Stomach (tissue), 4 donors: ENCODE measurements at regions not wholly inside any gene's neighbourhood (a gene's known extent, or its start where the extent isn't known, plus 50 kb on each side); places are given as distances from the start of the nearest gene placed in this dataset.
"Not testable (repeated sequence)": the region's sequence is repeated elsewhere in the genome, so short reads cannot be mapped to it uniquely, and the experiment has no call there.

ENCODE experiments used
- POLR2A ChIP-seq, 4 donors: fragments of 450-650 bp; IDR thresholded peaks; one replicate each; pipeline ENCODE4 v1.6.1; 2016; ENCODE audit warnings: antibody characterized with exemption in 4 of 4, control low read depth in 2 of 4, mild to moderate bottlenecking in 1 of 4, moderate library complexity in 1 of 4
- POLR2AphosphoS5 ChIP-seq, 3 donors: sonication (generic); formaldehyde crosslinking; IDR thresholded peaks; one replicate each; pipeline ENCODE4 v1.6.1; 2016; ENCODE audit warnings: antibody characterized with exemption in 3 of 3
- TF ChIP-seq, protein P1 (sequence below), 7 experiments: fragments of 450-650 bp in 4 of 7; fragments of 200-600 bp in 3 of 7; sonication (generic) in 3 of 7; IDR thresholded peaks; one replicate each; pipeline ENCODE4 v1.5.1; 2016 to 2019; ENCODE audit warnings: antibody characterized with exemption in 7 of 7, control low read depth in 2 of 7, mild to moderate bottlenecking in 1 of 7

DNA sequence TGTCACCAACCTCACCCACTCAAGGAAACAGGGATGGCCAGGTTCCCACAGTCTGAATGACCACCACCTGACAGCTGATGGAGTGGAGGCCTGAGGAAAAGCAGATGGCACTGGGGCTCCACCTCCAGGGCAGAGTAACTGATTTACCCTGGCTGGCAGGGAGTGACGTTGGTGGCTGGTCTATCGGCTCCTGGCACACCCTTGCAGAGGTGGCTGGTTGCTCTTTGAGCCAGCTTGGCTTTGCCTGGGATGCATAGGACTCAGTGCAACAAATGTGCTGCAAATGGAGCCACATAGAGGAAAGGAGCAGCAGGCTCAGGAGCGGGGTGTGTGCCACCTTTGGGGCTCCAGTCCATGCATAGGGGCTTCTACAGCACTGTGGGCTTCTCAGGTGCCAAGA, 574.8 kb downstream of the CWH43 start:
- TF ChIP-seq, protein P1, sequence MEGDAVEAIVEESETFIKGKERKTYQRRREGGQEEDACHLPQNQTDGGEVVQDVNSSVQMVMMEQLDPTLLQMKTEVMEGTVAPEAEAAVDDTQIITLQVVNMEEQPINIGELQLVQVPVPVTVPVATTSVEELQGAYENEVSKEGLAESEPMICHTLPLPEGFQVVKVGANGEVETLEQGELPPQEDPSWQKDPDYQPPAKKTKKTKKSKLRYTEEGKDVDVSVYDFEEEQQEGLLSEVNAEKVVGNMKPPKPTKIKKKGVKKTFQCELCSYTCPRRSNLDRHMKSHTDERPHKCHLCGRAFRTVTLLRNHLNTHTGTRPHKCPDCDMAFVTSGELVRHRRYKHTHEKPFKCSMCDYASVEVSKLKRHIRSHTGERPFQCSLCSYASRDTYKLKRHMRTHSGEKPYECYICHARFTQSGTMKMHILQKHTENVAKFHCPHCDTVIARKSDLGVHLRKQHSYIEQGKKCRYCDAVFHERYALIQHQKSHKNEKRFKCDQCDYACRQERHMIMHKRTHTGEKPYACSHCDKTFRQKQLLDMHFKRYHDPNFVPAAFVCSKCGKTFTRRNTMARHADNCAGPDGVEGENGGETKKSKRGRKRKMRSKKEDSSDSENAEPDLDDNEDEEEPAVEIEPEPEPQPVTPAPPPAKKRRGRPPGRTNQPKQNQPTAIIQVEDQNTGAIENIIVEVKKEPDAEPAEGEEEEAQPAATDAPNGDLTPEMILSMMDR (IDR thresholded peaks at IDR 0.05) = not testable (repeated sequence)
- not testable (repeated sequence) for TF ChIP-seq POLR2A, POLR2AphosphoS5 (IDR thresholded peaks at IDR 0.05)
